Gastrocnemius medialis (tissue), 4 donors: ENCODE measurements at regions not wholly inside any gene's neighbourhood (a gene's known extent, or its start where the extent isn't known, plus 50 kb on each side); places are given as distances from the start of the nearest gene placed in this dataset.

Source experiments
- ATAC-seq, 2 donors: fragments of 150-250 bp; one replicate each; pipeline ENCODE4 v1.9.1; 2016
- DNase-seq, 2 donors: peaks; one replicate each; pipeline ENCODE4 v3.0.0-alpha.2; 2019
- H3K27ac ChIP-seq, 4 donors: fragments of 200-600 bp; sonication (generic); 1 replicate in 1 of 4; 2 replicates in 3 of 4; pipeline ENCODE4 v1.5.1; 2016 to 2018; ENCODE audit warnings: mild to moderate bottlenecking in 2 of 4, moderate library complexity in 1 of 4
- H3K27me3 ChIP-seq, 3 donors: fragments of 200-600 bp; sonication (generic) in 2 of 3; 1 replicate in 1 of 3; 2 replicates in 2 of 3; pipeline versions ENCODE4 v1.5.1 to v1.6.0; 2016 to 2019; ENCODE audit warnings: mild to moderate bottlenecking in 1 of 3, moderate library complexity in 1 of 3
- H3K36me3 ChIP-seq, 2 donors: fragments of 200-600 bp; sonication (generic) in 1 of 2; one replicate each; pipeline ENCODE4 v1.5.1; 2017 to 2018
- H3K4me1 ChIP-seq, 2 donors: fragments of 200-600 bp; sonication (generic) in 1 of 2; one replicate each; pipeline ENCODE4 v1.5.1; 2016 to 2017; ENCODE audit warnings: mild to moderate bottlenecking in 2 of 2
- H3K4me3 ChIP-seq, 4 donors: fragments of 200-600 bp; sonication (generic) in 3 of 4; 1 replicate in 1 of 4; 2 replicates in 3 of 4; pipeline ENCODE4 v1.5.1; 2016 to 2019; ENCODE audit warnings: mild to moderate bottlenecking in 2 of 4
- H3K9me3 ChIP-seq, 3 donors: fragments of 200-600 bp; sonication (generic) in 2 of 3; 1 replicate in 1 of 3; 2 replicates in 2 of 3; pipeline ENCODE4 v1.5.1; 2016 to 2019
- POLR2A ChIP-seq, 2 donors: fragments of 450-650 bp; IDR thresholded peaks; one replicate each; pipeline ENCODE4 v1.6.1; 2017; ENCODE audit warnings: antibody characterized with exemption in 2 of 2, mild to moderate bottlenecking in 2 of 2, moderate library complexity in 2 of 2
- in situ Hi-C, 4 donors: fragments of 200-750 bp; cut with MboI; loops; one replicate each; pipeline versions ENCODE4 v1.15.0 to v1.8.0; 2017; ENCODE audit warnings: low sequenced_read_pairs in 4 of 4
- intact Hi-C: fragments of 100-400 bp; cut with DNase I; formaldehyde crosslinking; loops from one replicate; pipeline ENCODE4 v1.15.1; 2023; ENCODE audit warnings: low total_unique reads
- TF ChIP-seq, protein P1 (sequence below), 5 experiments: fragments of 450-650 bp in 3 of 5; fragments of 200-600 bp in 2 of 5; sonication (generic) in 2 of 5; IDR thresholded peaks in 4 of 5; conservative IDR thresholded peaks in 1 of 5; 1 replicate in 4 of 5; 2 replicates in 1 of 5; pipeline ENCODE4 v1.5.1; 2016 to 2019; ENCODE audit warnings: antibody characterized with exemption in 5 of 5, mild to moderate bottlenecking in 3 of 5, moderate library complexity in 3 of 5

GRCh38 chr13:34044041-34044440 lies 226.1 kb downstream of the RFC3 start:
- H3K27me3 ChIP-seq = no peaks in the 10 kb centered on the region
- in situ Hi-C loops = no loop called here
- no peaks in the 10 kb centered on the region for H3K36me3 ChIP-seq
- TF ChIP-seq, protein P1, sequence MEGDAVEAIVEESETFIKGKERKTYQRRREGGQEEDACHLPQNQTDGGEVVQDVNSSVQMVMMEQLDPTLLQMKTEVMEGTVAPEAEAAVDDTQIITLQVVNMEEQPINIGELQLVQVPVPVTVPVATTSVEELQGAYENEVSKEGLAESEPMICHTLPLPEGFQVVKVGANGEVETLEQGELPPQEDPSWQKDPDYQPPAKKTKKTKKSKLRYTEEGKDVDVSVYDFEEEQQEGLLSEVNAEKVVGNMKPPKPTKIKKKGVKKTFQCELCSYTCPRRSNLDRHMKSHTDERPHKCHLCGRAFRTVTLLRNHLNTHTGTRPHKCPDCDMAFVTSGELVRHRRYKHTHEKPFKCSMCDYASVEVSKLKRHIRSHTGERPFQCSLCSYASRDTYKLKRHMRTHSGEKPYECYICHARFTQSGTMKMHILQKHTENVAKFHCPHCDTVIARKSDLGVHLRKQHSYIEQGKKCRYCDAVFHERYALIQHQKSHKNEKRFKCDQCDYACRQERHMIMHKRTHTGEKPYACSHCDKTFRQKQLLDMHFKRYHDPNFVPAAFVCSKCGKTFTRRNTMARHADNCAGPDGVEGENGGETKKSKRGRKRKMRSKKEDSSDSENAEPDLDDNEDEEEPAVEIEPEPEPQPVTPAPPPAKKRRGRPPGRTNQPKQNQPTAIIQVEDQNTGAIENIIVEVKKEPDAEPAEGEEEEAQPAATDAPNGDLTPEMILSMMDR (IDR thresholded peaks at IDR 0.05 in 4 of 5, conservative IDR thresholded peaks at IDR 0.05 in 1 of 5) = no peak
- no peak for TF ChIP-seq POLR2A (IDR thresholded peaks at IDR 0.05)
- H3K4me1 ChIP-seq = no peaks in the 10 kb centered on the region
- DNase-seq (no peak), ATAC-seq (no peak)
- H3K9me3 ChIP-seq = no peaks in the 10 kb centered on the region
- H3K27ac ChIP-seq = no peak overlapping the region
- intact Hi-C loops = no loop called here
- H3K4me3 ChIP-seq = no peak overlapping the region

- Histone ChIP-seq H3K27me3 (no peaks in the 10 kb centered on the region), H3K36me3 (no peaks in the 10 kb centered on the region), H3K27ac (no peak overlapping the region), H3K4me1 (no peaks in the 10 kb centered on the region), H3K9me3 (no peaks in the 10 kb centered on the region), H3K4me3 (no peak overlapping the region)
- intact Hi-C loops = no loop called here
- ATAC-seq = no peak
- no peak for DNase-seq
- in situ Hi-C loops = no loop called here
- no peak for TF ChIP-seq POLR2A (IDR thresholded peaks at IDR 0.05)
- TF ChIP-seq, protein P1 (IDR thresholded peaks at IDR 0.05 in 4 of 5, conservative IDR thresholded peaks at IDR 0.05 in 1 of 5) = no peak
Measured at GRCh38 chr13:34044660-34045080, 226.7 kb downstream of the RFC3 start.

GRCh38 chr13:34046457-34046856 lies 228.5 kb downstream of the RFC3 start:
- Histone ChIP-seq H3K36me3 (no peaks in the 10 kb centered on the region), H3K27ac (no peak overlapping the region), H3K4me3 (no peak overlapping the region), H3K27me3 (no peaks in the 10 kb centered on the region), H3K4me1 (no peaks in the 10 kb centered on the region), H3K9me3 (no peaks in the 10 kb centered on the region)
- no peak for ATAC-seq
- no peak for TF ChIP-seq POLR2A (IDR thresholded peaks at IDR 0.05)
- TF ChIP-seq, protein P1 (IDR thresholded peaks at IDR 0.05 in 4 of 5, conservative IDR thresholded peaks at IDR 0.05 in 1 of 5) = no peak
- no peak for DNase-seq
- intact Hi-C loops = no loop called here
- in situ Hi-C loops = no loop called here

DNA sequence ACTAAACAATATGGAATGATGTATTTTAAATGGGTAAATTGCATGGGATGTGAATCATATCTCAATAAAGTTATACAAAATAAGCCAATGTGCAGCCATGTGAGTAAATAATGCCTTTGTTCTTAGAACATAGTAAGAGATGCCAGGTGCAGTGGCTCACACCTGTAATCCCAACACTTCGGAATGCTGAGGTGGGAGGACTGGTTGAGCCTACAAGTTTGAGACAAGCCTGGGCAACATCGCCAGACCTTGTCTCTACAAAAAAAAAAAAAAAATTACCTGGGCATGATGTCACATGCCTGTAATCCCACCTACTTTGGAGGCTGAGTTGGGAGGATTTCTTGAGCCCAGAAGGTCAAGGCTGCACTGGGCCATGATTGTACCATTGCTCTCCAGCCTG lies 230.7 kb downstream of the RFC3 start:
- intact Hi-C loops = no loop called here
- Histone ChIP-seq H3K36me3 (no peaks in the 10 kb centered on the region), H3K27ac (no peak overlapping the region), H3K4me1 (no peaks in the 10 kb centered on the region), H3K4me3 (no peak overlapping the region), H3K27me3 (no peaks in the 10 kb centered on the region), H3K9me3 (no peaks in the 10 kb centered on the region)
- no peak for TF ChIP-seq POLR2A (IDR thresholded peaks at IDR 0.05)
- TF ChIP-seq, protein P1 (IDR thresholded peaks at IDR 0.05 in 4 of 5, conservative IDR thresholded peaks at IDR 0.05 in 1 of 5) = no peak
- DNase-seq (no peak), ATAC-seq (no peak)
- in situ Hi-C loops = no loop called here

DNA sequence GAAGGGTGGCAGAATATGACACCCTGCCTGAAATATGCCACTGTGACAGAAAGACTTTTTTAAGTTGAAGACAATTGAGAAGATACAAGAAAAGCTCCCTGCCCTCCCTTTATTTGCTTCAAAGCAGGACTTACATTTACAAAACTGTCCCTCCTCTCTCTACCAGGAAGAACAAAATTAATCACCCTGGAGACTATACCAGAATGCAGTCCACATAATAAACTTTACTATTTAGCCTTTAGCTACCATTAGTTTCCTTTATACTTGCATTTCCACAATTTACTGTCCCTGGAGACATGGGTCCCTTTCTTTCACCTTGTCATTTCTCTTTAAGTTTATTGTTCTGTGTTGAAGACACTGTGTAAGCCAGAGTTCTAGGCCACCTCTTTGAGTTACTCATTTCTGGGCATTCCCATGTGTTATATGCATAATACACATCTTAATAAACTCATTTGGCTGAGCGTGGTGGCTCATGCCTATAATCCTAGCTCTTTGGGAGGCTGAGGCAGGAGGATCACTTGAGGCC lies 238.8 kb downstream of the RFC3 start:
- intact Hi-C loops = no loop called here
- no peak overlapping the region for H3K27ac ChIP-seq
- ATAC-seq (no peak), DNase-seq (no peak)
- no peak for TF ChIP-seq POLR2A (IDR thresholded peaks at IDR 0.05)
- TF ChIP-seq, protein P1 (IDR thresholded peaks at IDR 0.05 in 4 of 5, conservative IDR thresholded peaks at IDR 0.05 in 1 of 5) = no peak
- no peaks in the 10 kb centered on the region for H3K9me3 ChIP-seq
- H3K4me1 ChIP-seq = no peaks in the 10 kb centered on the region
- in situ Hi-C loops = no loop called here
- H3K27me3 ChIP-seq = no peaks in the 10 kb centered on the region
- no peak overlapping the region for H3K4me3 ChIP-seq
- H3K36me3 ChIP-seq = no peaks in the 10 kb centered on the region
